K562 (cell line): ENCODE measurements at regions not wholly inside any gene's neighbourhood (a gene's known extent, or its start where the extent isn't known, plus 50 kb on each side); places are given as distances from the start of the nearest gene placed in this dataset.

Experiments used
- ATAC-seq: fragments of 200-7000 bp; cut with Tn5 transposase; 3 replicates; pipeline ENCODE4 v1.9.1; 2020; ENCODE audit warnings: moderate library complexity
- BruUV-seq: library from RNA; stranded (reverse); fragments of 400-500 nt; replicated peaks from 2 replicates; lab custom pipeline; 2021; lab: Mats Ljungman, UMichigan
- CTCF ChIA-PET: fragments of 300-600 bp; formaldehyde crosslinking; extraction: SDS; loops from one replicate; lab custom pipeline; 2021; ENCODE audit warnings: low intra/inter-chr PET ratio; lab: Yijun Ruan, JAX
- POLR2A ChIA-PET: fragments of 300-600, 350-650 bp; sonication (Branson Sonifier 250); formaldehyde crosslinking; extraction: SDS; loops from one replicate; lab custom pipeline; 2021; ENCODE audit warnings: antibody characterized with exemption, inconsistent platforms; lab: Yijun Ruan, JAX
- DNase-seq, 4 experiments: peaks; one replicate each; pipeline versions ENCODE4 v3.0.0 to v3.0.0-alpha.2; 2011 to 2018; ENCODE audit warnings: low spot score in 3 of 4, mixed read lengths in 3 of 4; ENCODE audit errors: extremely low read depth in 1 of 4
- FAIRE-seq: peaks from 2 replicates; lab custom pipeline; 2011; peaks lifted over from hg19 to GRCh38; lab: Jason Lieb, UNC
- H2AFZ ChIP-seq: 2 replicates; pipeline ENCODE4 v1.6.0; 2011; ENCODE audit warnings: low read depth, low read length, control low read depth, inconsistent platforms
- H3K27ac ChIP-seq: fragments of 200-600 bp; 3 replicates; pipeline ENCODE4 v1.8.0; 2011; ENCODE audit warnings: low read depth, mild to moderate bottlenecking, control low read depth, inconsistent platforms, low read length, moderate library complexity, mixed read lengths; ENCODE audit errors: extremely low read depth
- H3K27me3 ChIP-seq, 2 experiments: fragments of 300-600 bp in 1 of 2; 2 replicates in 1 of 2; 3 replicates in 1 of 2; pipeline versions ENCODE4 v1.6.0 to v1.8.0; 2011; ENCODE audit warnings: inconsistent platforms in 2 of 2, low read length in 2 of 2, mild to moderate bottlenecking in 1 of 2, mixed read lengths in 1 of 2, moderate library complexity in 1 of 2; ENCODE audit not compliant: control insufficient read depth in 2 of 2, insufficient read depth in 2 of 2
- H3K36me3 ChIP-seq: fragments of 300-600 bp; 3 replicates; pipeline ENCODE4 v1.8.0; 2011; ENCODE audit warnings: mild to moderate bottlenecking, low read length, inconsistent platforms; ENCODE audit not compliant: control insufficient read depth, insufficient read depth
- H3K4me1 ChIP-seq, 2 experiments: fragments of 200-600 bp in 1 of 2; replicated peaks in 1 of 2; 2 replicates in 1 of 2; 3 replicates in 1 of 2; pipeline versions ENCODE4 v1.5.1 to v1.8.0; 2011; ENCODE audit warnings: inconsistent platforms in 2 of 2, low read length in 2 of 2, mild to moderate bottlenecking in 1 of 2, mixed read lengths in 1 of 2, moderate library complexity in 1 of 2; ENCODE audit not compliant: control insufficient read depth in 2 of 2, insufficient read depth in 2 of 2
- H3K4me2 ChIP-seq: 2 replicates; pipeline ENCODE4 v1.6.1; 2011; ENCODE audit warnings: low read length, control low read depth, inconsistent platforms, mixed read lengths; ENCODE audit not compliant: insufficient read depth
- H3K4me3 ChIP-seq: fragments of 200-600 bp; sonication (generic), shearing (Covaris generic); 2 replicates; pipeline ENCODE4 v1.5.1; 2016; ENCODE audit warnings: control low read depth, inconsistent platforms
- H3K79me2 ChIP-seq: fragments of 200-600 bp; 3 replicates; pipeline ENCODE4 v1.8.0; 2011; ENCODE audit warnings: low read length, inconsistent platforms; ENCODE audit not compliant: control insufficient read depth, insufficient read depth
- H3K9ac ChIP-seq, 2 experiments: 2 replicates each; pipeline versions ENCODE4 v1.6.0 to v1.6.1; 2011; ENCODE audit warnings: low read depth in 2 of 2, low read length in 2 of 2, control low read depth in 1 of 2, inconsistent platforms in 1 of 2, mild to moderate bottlenecking in 1 of 2, mixed read lengths in 1 of 2; ENCODE audit not compliant: insufficient read depth in 1 of 2
- H3K9me1 ChIP-seq: one replicate; pipeline ENCODE4 v1.6.0; 2011; ENCODE audit warnings: inconsistent platforms, mild to moderate bottlenecking, low read length, moderate library complexity; ENCODE audit not compliant: control insufficient read depth, insufficient read depth
- H3K9me3 ChIP-seq: replicated peaks from 2 replicates; pipeline ENCODE4 v1.5.1; 2011; ENCODE audit warnings: low read depth, low read length, inconsistent platforms; ENCODE audit not compliant: control insufficient read depth, insufficient read depth
- H4K20me1 ChIP-seq: replicated peaks from 2 replicates; pipeline ENCODE4 v1.6.1; 2011; ENCODE audit warnings: low read length, inconsistent platforms, mixed read lengths; ENCODE audit not compliant: control insufficient read depth, insufficient read depth
- BRD9 ChIP-seq: fragments of 450-650 bp; IDR thresholded peaks from 2 replicates; pipeline ENCODE4 v1.6.1; 2018; ENCODE audit warnings: low read depth; ENCODE audit not compliant: partially characterized antibody
- C11orf30 ChIP-seq: fragments of 450-650 bp; IDR thresholded peaks from 2 replicates; pipeline ENCODE4 v1.6.1; 2016; ENCODE audit warnings: low read depth, mild to moderate bottlenecking
- CSDE1 ChIP-seq, 2 experiments: fragments of 450-650 bp; IDR thresholded peaks; 2 replicates each; pipeline ENCODE4 v1.6.1; 2016; ENCODE audit warnings: mild to moderate bottlenecking in 1 of 2
- DMBX1 ChIP-seq: fragments of 250-450 bp; sonication (Bioruptor Pico); IDR thresholded peaks from 2 replicates; pipeline ENCODE4 v1.8.0; 2022; ENCODE audit warnings: inconsistent platforms, mild to moderate bottlenecking, moderate library complexity, borderline replicate concordance
- HSF4 ChIP-seq: fragments of 250-450 bp; sonication (Bioruptor Pico); IDR thresholded peaks from 2 replicates; pipeline ENCODE4 v2.1.2; 2022; ENCODE audit warnings: mild to moderate bottlenecking, moderate library complexity, borderline replicate concordance
- JUND ChIP-seq, 2 experiments: IDR thresholded peaks; 2 replicates in 1 of 2; 3 replicates in 1 of 2; pipeline ENCODE4 v1.6.1; 2011; ENCODE audit warnings: borderline replicate concordance in 2 of 2, low read depth in 2 of 2, low read length in 2 of 2, improper control_type of control experiment in 1 of 2, missing biosample characterization in 1 of 2, missing genetic modification characterization in 1 of 2, missing genetic modification reagents in 1 of 2
- MEF2D ChIP-seq: conservative IDR thresholded peaks from 2 replicates; pipeline ENCODE4 v1.6.1; 2016; ENCODE audit warnings: low read depth, missing genetic modification characterization, missing compliant biosample characterization
- MEIS2 ChIP-seq: fragments of 450-650 bp; IDR thresholded peaks from 2 replicates; pipeline ENCODE4 v1.6.1; 2014; ENCODE audit warnings: mild to moderate bottlenecking; ENCODE audit not compliant: partially characterized antibody
- NR2C2 ChIP-seq, 2 experiments: fragments of 200-800 bp in 1 of 2; sonication (Bioruptor generic) in 1 of 2; sonication (generic) in 1 of 2; formaldehyde crosslinking in 1 of 2; IDR thresholded peaks; 2 replicates each; pipeline versions ENCODE4 v1.6.1 to v1.8.0; 2016 to 2022; ENCODE audit warnings: mild to moderate bottlenecking in 1 of 2, missing compliant biosample characterization in 1 of 2, missing genetic modification characterization in 1 of 2, missing genetic modification reagents in 1 of 2
- RNF2 ChIP-seq: sonication (generic); IDR thresholded peaks from 2 replicates; pipeline ENCODE4 v1.6.1; 2016
- SPI1 ChIP-seq: IDR thresholded peaks from 2 replicates; pipeline ENCODE4 v1.6.1; 2011; ENCODE audit warnings: low read depth, low read length, control low read depth, borderline replicate concordance
- ZNF316 ChIP-seq: fragments of 450-650 bp; IDR thresholded peaks from 2 replicates; pipeline ENCODE4 v1.6.1; 2016
- WGBS: fragments of 100-300 bp; shearing (Covaris generic); methylation state at CpG from one replicate; pipeline ENCODE4 v1.1.6; 2016; ENCODE audit warnings: low coverage, mixed read lengths; ENCODE audit not compliant: insufficient coverage; ENCODE audit errors: missing lambda C conversion rate; 5-methylcytosine and 5-hydroxymethylcytosine counted together
- in situ Hi-C: fragments of 300-500 bp; cut with MboI; formaldehyde crosslinking; loops from 4 replicates; pipeline ENCODE4 v1.15.0; 2018; ENCODE audit warnings: inconsistent platforms, mixed read lengths
- intact Hi-C: fragments of 100-400 bp; cut with micrococcal nuclease; formaldehyde crosslinking; loops from 2 replicates; pipeline ENCODE4 v1.14.2; 2022
- TF ChIP-seq, protein P1 (sequence below): sonication (generic); formaldehyde crosslinking; IDR thresholded peaks from 2 replicates; pipeline ENCODE4 v1.8.0; 2023; ENCODE audit warnings: mild to moderate bottlenecking, missing genetic modification reagents
- TF ChIP-seq, protein P2 (sequence below): fragments of 200-800 bp; sonication (Bioruptor generic); IDR thresholded peaks from 2 replicates; pipeline ENCODE4 v1.6.1; 2017; ENCODE audit warnings: missing genetic modification characterization, missing compliant biosample characterization
- TF ChIP-seq, protein P3 (sequence below): sonication (generic); formaldehyde crosslinking; IDR thresholded peaks from 2 replicates; pipeline ENCODE4 v1.8.0; 2022; ENCODE audit warnings: missing genetic modification reagents, mild to moderate bottlenecking, borderline replicate concordance

DNA sequence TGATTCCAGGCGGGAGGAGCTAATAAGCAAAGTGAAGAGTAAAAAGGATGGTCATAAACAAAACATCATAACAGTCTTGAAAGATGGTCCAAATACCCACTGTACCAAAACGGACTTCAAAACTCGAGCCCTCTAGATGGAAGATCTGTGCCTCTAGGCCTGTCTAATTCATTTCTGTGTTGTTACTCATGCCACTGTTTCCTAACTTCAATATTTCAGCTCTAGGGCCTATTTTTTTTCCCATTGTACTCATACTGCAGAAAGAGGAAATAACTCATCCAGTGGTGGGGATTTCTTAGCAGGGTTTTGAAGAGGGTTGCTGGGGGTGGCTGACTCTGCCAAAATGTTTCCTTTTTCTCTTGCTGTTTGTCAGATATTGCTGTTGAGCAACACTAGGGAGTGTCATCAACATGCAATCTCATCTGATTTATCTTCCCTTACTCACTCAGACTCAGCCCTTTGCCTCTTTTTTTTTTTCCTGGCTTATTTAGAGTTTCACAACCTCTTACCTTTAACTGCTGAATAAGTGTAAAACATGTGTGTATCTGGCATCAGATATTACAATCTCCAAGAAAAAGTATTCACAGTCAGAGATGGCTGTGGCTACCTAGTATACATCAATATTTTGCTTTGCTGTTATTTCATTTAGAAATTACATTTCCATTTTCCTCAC is 189.6 kb downstream of the DUSP6 start:
- Histone ChIP-seq H3K4me3 (no peak overlapping the region), H3K9me3 (no peaks in the 10 kb centered on the region), H2AFZ (no peak overlapping the region), H3K4me2 (no peak overlapping the region), H3K27ac (peak overlapping the region; percentile 2; the same call in 1 of the 3 replicates), H3K79me2 (no peaks in the 10 kb centered on the region), H3K36me3 (no peaks in the 10 kb centered on the region), H3K9me1 (no peaks in the 10 kb centered on the region), H4K20me1 (no peaks in the 10 kb centered on the region), H3K4me1 (no peaks in the 10 kb centered on the region; a peak in 1 of 5 replicates), H3K9ac (no peak overlapping the region), H3K27me3 (no peaks in the 10 kb centered on the region)
- in situ Hi-C loops = no loop called here
- DNase-seq (peak in 1 of 4 experiments; percentile 30), FAIRE-seq (no peak), ATAC-seq (no peak)
- CTCF ChIA-PET = no interaction called here
- POLR2A ChIA-PET = interaction anchor here (0.9 kb wide), 1 partner anchor 28 kb away, joined by 3 read pairs; no protein-coding TSS in a partner anchor
- no TSS peak for BruUV-seq
- intact Hi-C loops = no loop called here
- 0% methylated on average over 3 of the region's 3 CpGs for WGBS
- TF ChIP-seq BRD9 = no peak
- peak; percentile 36; the same call in 1 of the 2 replicates for TF ChIP-seq ZNF316
- TF ChIP-seq, protein P1, sequence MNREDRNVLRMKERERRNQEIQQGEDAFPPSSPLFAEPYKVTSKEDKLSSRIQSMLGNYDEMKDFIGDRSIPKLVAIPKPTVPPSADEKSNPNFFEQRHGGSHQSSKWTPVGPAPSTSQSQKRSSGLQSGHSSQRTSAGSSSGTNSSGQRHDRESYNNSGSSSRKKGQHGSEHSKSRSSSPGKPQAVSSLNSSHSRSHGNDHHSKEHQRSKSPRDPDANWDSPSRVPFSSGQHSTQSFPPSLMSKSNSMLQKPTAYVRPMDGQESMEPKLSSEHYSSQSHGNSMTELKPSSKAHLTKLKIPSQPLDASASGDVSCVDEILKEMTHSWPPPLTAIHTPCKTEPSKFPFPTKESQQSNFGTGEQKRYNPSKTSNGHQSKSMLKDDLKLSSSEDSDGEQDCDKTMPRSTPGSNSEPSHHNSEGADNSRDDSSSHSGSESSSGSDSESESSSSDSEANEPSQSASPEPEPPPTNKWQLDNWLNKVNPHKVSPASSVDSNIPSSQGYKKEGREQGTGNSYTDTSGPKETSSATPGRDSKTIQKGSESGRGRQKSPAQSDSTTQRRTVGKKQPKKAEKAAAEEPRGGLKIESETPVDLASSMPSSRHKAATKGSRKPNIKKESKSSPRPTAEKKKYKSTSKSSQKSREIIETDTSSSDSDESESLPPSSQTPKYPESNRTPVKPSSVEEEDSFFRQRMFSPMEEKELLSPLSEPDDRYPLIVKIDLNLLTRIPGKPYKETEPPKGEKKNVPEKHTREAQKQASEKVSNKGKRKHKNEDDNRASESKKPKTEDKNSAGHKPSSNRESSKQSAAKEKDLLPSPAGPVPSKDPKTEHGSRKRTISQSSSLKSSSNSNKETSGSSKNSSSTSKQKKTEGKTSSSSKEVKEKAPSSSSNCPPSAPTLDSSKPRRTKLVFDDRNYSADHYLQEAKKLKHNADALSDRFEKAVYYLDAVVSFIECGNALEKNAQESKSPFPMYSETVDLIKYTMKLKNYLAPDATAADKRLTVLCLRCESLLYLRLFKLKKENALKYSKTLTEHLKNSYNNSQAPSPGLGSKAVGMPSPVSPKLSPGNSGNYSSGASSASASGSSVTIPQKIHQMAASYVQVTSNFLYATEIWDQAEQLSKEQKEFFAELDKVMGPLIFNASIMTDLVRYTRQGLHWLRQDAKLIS = 0 out of 2 replicates have a peak, but pooled peaks have one; percentile 50
- TF ChIP-seq MEIS2 = peak; percentile 72
- peak; percentile 43; the same call in 1 of the 2 replicates for TF ChIP-seq RNF2
- no peak for TF ChIP-seq HSF4 (CRISPR knock-in tag)
- no peak for TF ChIP-seq SPI1
- peak; percentile 48; the same call in 1 of the 2 replicates for TF ChIP-seq MEF2D
- TF ChIP-seq, protein P2, sequence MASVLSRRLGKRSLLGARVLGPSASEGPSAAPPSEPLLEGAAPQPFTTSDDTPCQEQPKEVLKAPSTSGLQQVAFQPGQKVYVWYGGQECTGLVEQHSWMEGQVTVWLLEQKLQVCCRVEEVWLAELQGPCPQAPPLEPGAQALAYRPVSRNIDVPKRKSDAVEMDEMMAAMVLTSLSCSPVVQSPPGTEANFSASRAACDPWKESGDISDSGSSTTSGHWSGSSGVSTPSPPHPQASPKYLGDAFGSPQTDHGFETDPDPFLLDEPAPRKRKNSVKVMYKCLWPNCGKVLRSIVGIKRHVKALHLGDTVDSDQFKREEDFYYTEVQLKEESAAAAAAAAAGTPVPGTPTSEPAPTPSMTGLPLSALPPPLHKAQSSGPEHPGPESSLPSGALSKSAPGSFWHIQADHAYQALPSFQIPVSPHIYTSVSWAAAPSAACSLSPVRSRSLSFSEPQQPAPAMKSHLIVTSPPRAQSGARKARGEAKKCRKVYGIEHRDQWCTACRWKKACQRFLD (CRISPR knock-in tag) = peak; percentile 47
- peak; percentile 51; the same call in 1 of the 2 replicates for TF ChIP-seq DMBX1 (CRISPR knock-in tag)
- TF ChIP-seq, protein P3, sequence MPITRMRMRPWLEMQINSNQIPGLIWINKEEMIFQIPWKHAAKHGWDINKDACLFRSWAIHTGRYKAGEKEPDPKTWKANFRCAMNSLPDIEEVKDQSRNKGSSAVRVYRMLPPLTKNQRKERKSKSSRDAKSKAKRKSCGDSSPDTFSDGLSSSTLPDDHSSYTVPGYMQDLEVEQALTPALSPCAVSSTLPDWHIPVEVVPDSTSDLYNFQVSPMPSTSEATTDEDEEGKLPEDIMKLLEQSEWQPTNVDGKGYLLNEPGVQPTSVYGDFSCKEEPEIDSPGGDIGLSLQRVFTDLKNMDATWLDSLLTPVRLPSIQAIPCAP (CRISPR knock-in tag) = no peak
- TF ChIP-seq CSDE1 (IDR thresholded peaks at IDR 0.05) = no peak
- no peak for TF ChIP-seq NR2C2 (CRISPR knock-in tag; IDR thresholded peaks at IDR 0.05)
- TF ChIP-seq NR2C2 (tag; IDR thresholded peaks at IDR 0.05) = peak; percentile 59; the same call in 1 of the 2 replicates
- TF ChIP-seq JUND (IDR thresholded peaks at IDR 0.05; ENCODE audit: borderline replicate concordance, low read depth, low read length) = no peak
- peak; percentile 73; the same call in 2 of the 3 replicates for TF ChIP-seq JUND (tag; IDR thresholded peaks at IDR 0.05; ENCODE audit: borderline replicate concordance, low read depth, low read length)
- peak; percentile 62 for TF ChIP-seq C11orf30
